ENCODE measurements at regions not wholly inside any gene's neighbourhood (a gene's known extent, or its start where the extent isn't known, plus 50 kb on each side); places are given as distances from the start of the nearest gene placed in this dataset.

GRCh38 chr12:9323144-9323681 lies 115.0 kb upstream of the PZP start:
- H3K4me3 ChIP-seq (replicated peaks in 1 of 3; ENCODE audit: insufficient read depth in 1 of 3, low read depth in 2 of 3, low read length in 3 of 3) = no peak overlapping the region
- H3K27ac ChIP-seq (ENCODE audit: extremely low read length, insufficient read depth, low read length) = no peak overlapping the region
- no TSS peak for BruUV-seq (replicated peaks)
- H3K4me1 ChIP-seq (ENCODE audit: insufficient read depth, low read length) = peaks cover 25% of the 10 kb centered on the region
- H2AFZ ChIP-seq (ENCODE audit: low read length) = no peak overlapping the region
- H3K27me3 ChIP-seq (ENCODE audit: control insufficient read depth in 1 of 2, insufficient read depth in 2 of 2, low read length in 2 of 2) = no peaks in the 10 kb centered on the region
- in situ Hi-C loops (cut with HindIII; ENCODE audit: extremely low pct_ligation_motif_present, low pct_unique_long_range_greater_than_20kb) = loop anchor here (10.0 kb wide), 1 partner anchor 52 kb away; no protein-coding TSS in a partner anchor
- ChIA-PET POLR2A (no interaction called here), CTCF (ENCODE audit: low intra/inter-chr PET ratio, low total read pairs) (no interaction called here)
- intact Hi-C loops (cut with micrococcal nuclease; ENCODE audit: unreplicated experiment) = no loop called here
- H3K79me2 ChIP-seq (ENCODE audit: insufficient read depth, low read length) = no peaks in the 10 kb centered on the region
- no peak overlapping the region for H3K4me2 ChIP-seq (ENCODE audit: low read depth, low read length)
- no peaks in the 10 kb centered on the region for H4K20me1 ChIP-seq (ENCODE audit: insufficient read depth, low read length)
- DNase-seq (ENCODE audit: low spot score) (no peak), ATAC-seq (no peak), FAIRE-seq (no peak)
- H3K36me3 ChIP-seq (replicated peaks in 1 of 2; ENCODE audit: control insufficient read depth in 1 of 2, insufficient read depth in 2 of 2, low read length in 2 of 2) = no peaks in the 10 kb centered on the region
- 98% methylated on average over 4 of the region's 5 CpGs for WGBS (ENCODE audit: low lambda C conversion rate)
- no peak overlapping the region for H3K9ac ChIP-seq (ENCODE audit: insufficient read depth, low read depth, low read length)
- H3K9me3 ChIP-seq (ENCODE audit: low read length) = no peaks in the 10 kb centered on the region
- TF ChIP-seq CSRNP1 (CRISPR knock-in tag; IDR thresholded peaks at IDR 0.05) (no peak), ZBTB21 (CRISPR knock-in tag; IDR thresholded peaks at IDR 0.05) (no peak), IRF9 (CRISPR knock-in tag; IDR thresholded peaks at IDR 0.05; ENCODE audit: borderline replicate concordance) (no peak), ZNF841 (CRISPR knock-in tag; IDR thresholded peaks at IDR 0.05; ENCODE audit: borderline replicate concordance) (no peak), SATB2 (CRISPR knock-in tag; IDR thresholded peaks at IDR 0.05) (no peak), NFAT5 (CRISPR knock-in tag; IDR thresholded peaks at IDR 0.05) (no peak), ZNF597 (CRISPR knock-in tag; IDR thresholded peaks at IDR 0.05) (no peak), CEBPB (IDR thresholded peaks at IDR 0.05; ENCODE audit: borderline replicate concordance, low read depth, low read length) (no peak), RNF219 (CRISPR knock-in tag; IDR thresholded peaks at IDR 0.05) (no peak), POLR2A (IDR thresholded peaks at IDR 0.05; ENCODE audit: insufficient read depth in 1 of 2, low read depth in 2 of 2, low read length in 2 of 2) (no peak), MBD4 (IDR thresholded peaks at IDR 0.05; ENCODE audit: borderline replicate concordance, low read length) (no peak), ARHGAP35 (CRISPR knock-in tag; IDR thresholded peaks at IDR 0.05; ENCODE audit: borderline replicate concordance) (no peak), ZNF788 (CRISPR knock-in tag; IDR thresholded peaks at IDR 0.05; ENCODE audit: borderline replicate concordance) (no peak), ZNF547 (CRISPR knock-in tag; IDR thresholded peaks at IDR 0.05) (no peak)
